GM23338 (cell line): ENCODE measurements at regions not wholly inside any gene's neighbourhood (a gene's known extent, or its start where the extent isn't known, plus 50 kb on each side); places are given as distances from the start of the nearest gene placed in this dataset.

Source experiments
- ATAC-seq: fragments of 200-7000 bp; cut with Tn5 transposase; 3 replicates; pipeline ENCODE4 v1.9.1; 2020
- DNase-seq: peaks from one replicate; pipeline ENCODE4 v3.0.0-alpha.2; 2015; ENCODE audit warnings: low spot score
- H2AFZ ChIP-seq: fragments of 200-600 bp; sonication (generic); 2 replicates; pipeline ENCODE4 v1.8.0; 2016; ENCODE audit warnings: antibody characterized with exemption, mild to moderate bottlenecking, moderate library complexity
- H3F3A ChIP-seq: fragments of 200-600 bp; sonication (generic); replicated peaks from 2 replicates; pipeline ENCODE4 v1.8.0; 2017; ENCODE audit warnings: antibody characterized with exemption, mixed run types, low read depth
- H3K27ac ChIP-seq: fragments of 200-600 bp; sonication (generic); 2 replicates; pipeline ENCODE4 v1.6.1; 2016; ENCODE audit warnings: low read depth
- H3K27me3 ChIP-seq: fragments of 200-600 bp; sonication (generic); 2 replicates; pipeline ENCODE4 v1.8.0; 2016; ENCODE audit warnings: mild to moderate bottlenecking, mixed run types, moderate library complexity; ENCODE audit not compliant: insufficient read depth
- H3K36me3 ChIP-seq: fragments of 200-600 bp; sonication (generic); 2 replicates; pipeline ENCODE4 v1.8.0; 2016; ENCODE audit warnings: mild to moderate bottlenecking; ENCODE audit not compliant: insufficient read depth
- H3K4me1 ChIP-seq: fragments of 200-600 bp; sonication (generic); 2 replicates; pipeline ENCODE4 v1.8.0; 2016; ENCODE audit warnings: mild to moderate bottlenecking, moderate library complexity; ENCODE audit not compliant: insufficient read depth
- H3K4me2 ChIP-seq: fragments of 200-600 bp; sonication (generic); 2 replicates; pipeline ENCODE4 v1.7.1; 2017; ENCODE audit warnings: mixed run types
- H3K4me3 ChIP-seq: fragments of 200-600 bp; sonication (generic); 2 replicates; pipeline ENCODE4 v1.6.1; 2016; ENCODE audit warnings: mixed run types
- H3K79me2 ChIP-seq: fragments of 200-600 bp; sonication (generic); replicated peaks from 2 replicates; pipeline ENCODE4 v1.8.0; 2017; ENCODE audit warnings: mild to moderate bottlenecking; ENCODE audit not compliant: insufficient read depth
- H3K9me2 ChIP-seq: fragments of 200-600 bp; sonication (generic); 2 replicates; pipeline ENCODE4 v1.8.0; 2017; ENCODE audit not compliant: insufficient read depth
- H4K20me1 ChIP-seq: fragments of 200-600 bp; sonication (generic); replicated peaks from 2 replicates; pipeline ENCODE4 v1.8.0; 2017; ENCODE audit warnings: mild to moderate bottlenecking; ENCODE audit not compliant: insufficient read depth
- H3K27ac Mint-ChIP-seq: 2 replicates; pipeline ENCODE4 v1.8.0; 2020; ENCODE audit warnings: inconsistent platforms, mild to moderate bottlenecking, moderate library complexity, mixed read lengths
- H3K27me3 Mint-ChIP-seq: 3 replicates; pipeline ENCODE4 v1.8.0; 2022; ENCODE audit warnings: low read depth, mild to moderate bottlenecking, moderate library complexity, mixed read lengths, inconsistent platforms; ENCODE audit not compliant: insufficient read depth, poor library complexity
- H3K36me3 Mint-ChIP-seq: 3 replicates; pipeline ENCODE4 v1.8.0; 2021; ENCODE audit warnings: low read depth, mild to moderate bottlenecking, inconsistent platforms, moderate library complexity, mixed read lengths
- H3K4me1 Mint-ChIP-seq: 3 replicates; pipeline ENCODE4 v1.8.0; 2020; ENCODE audit warnings: mild to moderate bottlenecking, inconsistent platforms, mixed read lengths
- H3K4me3 Mint-ChIP-seq: 3 replicates; pipeline ENCODE4 v1.8.0; 2021; ENCODE audit warnings: moderate library complexity, mild to moderate bottlenecking, inconsistent platforms, mixed read lengths
- H3K9me3 Mint-ChIP-seq: 3 replicates; pipeline ENCODE4 v1.8.0; 2020; ENCODE audit warnings: moderate library complexity, mild to moderate bottlenecking, inconsistent platforms, mixed read lengths
- CREB1 ChIP-seq: fragments of 250-450 bp; sonication (Bioruptor Pico); IDR thresholded peaks from 2 replicates; pipeline ENCODE4 v1.5.0; 2020; ENCODE audit warnings: low read depth, mild to moderate bottlenecking, moderate library complexity
- CTCF ChIP-seq, 2 experiments: fragments of 200-600 bp in 1 of 2; sonication (generic) in 1 of 2; conservative IDR thresholded peaks; 2 replicates each; pipeline versions ENCODE4 v1.5.1 to v1.6.1; 2016 to 2017; ENCODE audit warnings: antibody characterized with exemption in 2 of 2, low read depth in 2 of 2, mild to moderate bottlenecking in 2 of 2, moderate library complexity in 1 of 2
- ETS1 ChIP-seq: IDR thresholded peaks from 2 replicates; pipeline ENCODE4 v1.6.1; 2016; ENCODE audit warnings: antibody characterized with exemption
- EZH2 ChIP-seq: fragments of 200-600 bp; sonication (generic); IDR thresholded peaks from one replicate; pipeline ENCODE4 v1.8.0; 2017; ENCODE audit warnings: antibody characterized with exemption, mild to moderate bottlenecking, low read depth; ENCODE audit not compliant: unreplicated experiment
- EZH2phosphoT487 ChIP-seq: fragments of 200-600 bp; sonication (generic); IDR thresholded peaks from one replicate; pipeline ENCODE4 v1.8.1; 2018; ENCODE audit warnings: antibody characterized with exemption; ENCODE audit not compliant: unreplicated experiment
- JUNB ChIP-seq: IDR thresholded peaks from one replicate; pipeline ENCODE4 v1.6.1; 2016; ENCODE audit warnings: antibody characterized with exemption; ENCODE audit not compliant: unreplicated experiment
- NANOG ChIP-seq: IDR thresholded peaks from 2 replicates; pipeline ENCODE4 v1.6.1; 2016; ENCODE audit warnings: antibody characterized with exemption, borderline replicate concordance
- POLR2AphosphoS5 ChIP-seq: IDR thresholded peaks from 2 replicates; pipeline ENCODE4 v1.6.1; 2016; ENCODE audit warnings: antibody characterized with exemption, low read depth
- REST ChIP-seq: IDR thresholded peaks from one replicate; pipeline ENCODE4 v1.6.1; 2018; ENCODE audit warnings: antibody characterized with exemption; ENCODE audit not compliant: unreplicated experiment
- STAT1 ChIP-seq: IDR thresholded peaks from one replicate; pipeline ENCODE4 v1.6.1; 2016; ENCODE audit warnings: antibody characterized with exemption; ENCODE audit not compliant: unreplicated experiment
- ZNF114 ChIP-seq: fragments of 250-450 bp; sonication (Bioruptor Pico); IDR thresholded peaks from 2 replicates; pipeline ENCODE4 v1.5.0; 2020; ENCODE audit warnings: mild to moderate bottlenecking, moderate library complexity
- ZNF331 ChIP-seq: fragments of 250-450 bp; sonication (Bioruptor Pico); IDR thresholded peaks from 2 replicates; pipeline ENCODE4 v1.5.0; 2020; ENCODE audit warnings: low read depth, mild to moderate bottlenecking, moderate library complexity
- ZNF462 ChIP-seq: fragments of 250-450 bp; sonication (Bioruptor Pico); IDR thresholded peaks from 2 replicates; pipeline ENCODE4 v1.5.0; 2020; ENCODE audit warnings: mild to moderate bottlenecking, moderate library complexity

GRCh38 chr5:119919279-119919678 is 289.9 kb downstream of the FAM170A start:
- no peaks in the 10 kb centered on the region for H3K27me3 ChIP-seq
- Mint-ChIP-seq H3K4me1 (no peaks in the 10 kb centered on the region), H3K27me3 (no peaks in the 10 kb centered on the region), H3K36me3 (no peaks in the 10 kb centered on the region), H3K4me3 (no peak overlapping the region), H3K9me3 (no peaks in the 10 kb centered on the region), H3K27ac (no peak overlapping the region)
- no peaks in the 10 kb centered on the region for H3K36me3 ChIP-seq
- no peaks in the 10 kb centered on the region for H4K20me1 ChIP-seq
- TF ChIP-seq JUNB (no peak), EZH2phosphoT487 (no peak), EZH2 (no peak), CTCF (conservative IDR thresholded peaks at IDR 0.05; ENCODE audit: low read depth in 2 of 2) (no peak), POLR2AphosphoS5 (no peak), ZNF114 (CRISPR knock-in tag) (no peak), ETS1 (no peak), ZNF331 (no peak), CREB1 (no peak), STAT1 (no peak), ZNF462 (CRISPR knock-in tag) (no peak), REST (no peak), NANOG (no peak)
- no peak overlapping the region for H3K4me3 ChIP-seq
- no peaks in the 10 kb centered on the region for H3K9me2 ChIP-seq
- no peaks in the 10 kb centered on the region for H3F3A ChIP-seq
- no peak overlapping the region for H2AFZ ChIP-seq
- H3K27ac ChIP-seq = no peak overlapping the region
- no peaks in the 10 kb centered on the region for H3K4me1 ChIP-seq
- ATAC-seq = no peak
- DNase-seq = no peak
- H3K79me2 ChIP-seq = no peaks in the 10 kb centered on the region
- no peak overlapping the region for H3K4me2 ChIP-seq
